C4-2B (cell line): ENCODE measurements at regions not wholly inside any gene's neighbourhood (a gene's known extent, or its start where the extent isn't known, plus 50 kb on each side); places are given as distances from the start of the nearest gene placed in this dataset.

ENCODE experiments used
- CTCF ChIP-seq: fragments of 450-650 bp; conservative IDR thresholded peaks from 2 replicates; pipeline ENCODE4 v1.5.1; 2017; ENCODE audit warnings: mild to moderate bottlenecking
- ZFX ChIP-seq: fragments of 450-650 bp; IDR thresholded peaks from 2 replicates; pipeline ENCODE4 v1.6.1; 2017

GRCh38 chr7:130940907-130941306, 206.9 kb upstream of the KLF14 start:
- TF ChIP-seq CTCF = no peak
- TF ChIP-seq ZFX = no peak
